ENCODE measurements at regions not wholly inside any gene's neighbourhood (a gene's known extent, or its start where the extent isn't known, plus 50 kb on each side); places are given as distances from the start of the nearest gene placed in this dataset.

DNA sequence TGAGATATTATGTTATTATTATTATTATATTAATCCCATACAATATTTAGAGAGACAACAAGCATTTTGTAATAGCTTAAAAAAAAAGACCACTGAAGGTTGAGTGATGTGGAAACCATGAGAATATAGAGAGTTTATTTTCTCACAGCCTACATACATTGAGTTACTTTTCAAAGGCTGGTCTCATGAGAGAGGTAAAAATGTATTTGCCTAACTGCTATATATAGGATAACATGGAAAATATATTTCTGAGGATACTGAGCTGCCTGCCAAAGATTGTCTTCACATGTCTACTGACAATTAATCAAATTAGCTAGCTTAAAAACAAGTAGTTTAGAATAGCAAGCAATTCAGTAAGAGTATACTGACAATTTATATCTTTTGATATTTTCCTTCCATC is 192.2 kb upstream of the NRIP1 start:
- TF ChIP-seq, protein P1, sequence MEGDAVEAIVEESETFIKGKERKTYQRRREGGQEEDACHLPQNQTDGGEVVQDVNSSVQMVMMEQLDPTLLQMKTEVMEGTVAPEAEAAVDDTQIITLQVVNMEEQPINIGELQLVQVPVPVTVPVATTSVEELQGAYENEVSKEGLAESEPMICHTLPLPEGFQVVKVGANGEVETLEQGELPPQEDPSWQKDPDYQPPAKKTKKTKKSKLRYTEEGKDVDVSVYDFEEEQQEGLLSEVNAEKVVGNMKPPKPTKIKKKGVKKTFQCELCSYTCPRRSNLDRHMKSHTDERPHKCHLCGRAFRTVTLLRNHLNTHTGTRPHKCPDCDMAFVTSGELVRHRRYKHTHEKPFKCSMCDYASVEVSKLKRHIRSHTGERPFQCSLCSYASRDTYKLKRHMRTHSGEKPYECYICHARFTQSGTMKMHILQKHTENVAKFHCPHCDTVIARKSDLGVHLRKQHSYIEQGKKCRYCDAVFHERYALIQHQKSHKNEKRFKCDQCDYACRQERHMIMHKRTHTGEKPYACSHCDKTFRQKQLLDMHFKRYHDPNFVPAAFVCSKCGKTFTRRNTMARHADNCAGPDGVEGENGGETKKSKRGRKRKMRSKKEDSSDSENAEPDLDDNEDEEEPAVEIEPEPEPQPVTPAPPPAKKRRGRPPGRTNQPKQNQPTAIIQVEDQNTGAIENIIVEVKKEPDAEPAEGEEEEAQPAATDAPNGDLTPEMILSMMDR (IDR thresholded peaks at IDR 0.05): no peak
- TF ChIP-seq POLR2A (IDR thresholded peaks at IDR 0.05): no peak

All from heart left ventricle (tissue), 13 donors.